Adrenal gland (tissue), 9 donors: ENCODE measurements at regions not wholly inside any gene's neighbourhood (a gene's known extent, or its start where the extent isn't known, plus 50 kb on each side); places are given as distances from the start of the nearest gene placed in this dataset.
"Not testable (repeated sequence)": the region's sequence is repeated elsewhere in the genome, so short reads cannot be mapped to it uniquely, and the experiment has no call there.

Experiments used
- DNase-seq, 7 donors: peaks; one replicate each; pipeline ENCODE4 v3.0.0-alpha.2; 2019 to 2020
- H3K27ac ChIP-seq, 5 donors: fragments of 200-600 bp; sonication (generic) in 4 of 5; 1 replicate in 3 of 5; 2 replicates in 2 of 5; pipeline versions ENCODE4 v1.5.1 to v1.8.0; 2016 to 2020; ENCODE audit warnings: mild to moderate bottlenecking in 1 of 5
- H3K27me3 ChIP-seq: fragments of 200-600 bp; 2 replicates; pipeline ENCODE4 v1.8.0; 2021
- H3K36me3 ChIP-seq, 2 donors: fragments of 200-600 bp; replicated peaks in 1 of 2; 1 replicate in 1 of 2; 2 replicates in 1 of 2; pipeline versions ENCODE4 v1.5.1 to v1.8.0; 2018 to 2022
- H3K4me1 ChIP-seq, 2 donors: fragments of 200-600 bp; replicated peaks in 1 of 2; 1 replicate in 1 of 2; 2 replicates in 1 of 2; pipeline versions ENCODE4 v1.5.1 to v1.8.0; 2018 to 2021
- H3K4me3 ChIP-seq, 4 donors: fragments of 200-600 bp; sonication (generic) in 3 of 4; one replicate each; pipeline ENCODE4 v1.5.1; 2016 to 2018
- H3K9me3 ChIP-seq, 3 donors: fragments of 200-600 bp; sonication (generic) in 1 of 3; replicated peaks in 1 of 3; 1 replicate in 2 of 3; 2 replicates in 1 of 3; pipeline versions ENCODE4 v1.5.1 to v1.8.0; 2016 to 2021
- CTCF ChIP-seq, 6 experiments: fragments of 450-650 bp in 4 of 6; fragments of 200-600 bp in 2 of 6; sonication (generic) in 1 of 6; IDR thresholded peaks; 1 replicate in 5 of 6; 2 replicates in 1 of 6; pipeline versions ENCODE4 v1.5.1 to v1.8.0; 2016 to 2021; ENCODE audit warnings: antibody characterized with exemption in 6 of 6, mild to moderate bottlenecking in 2 of 6, moderate library complexity in 1 of 6
- POLR2A ChIP-seq, 2 donors: fragments of 450-650 bp; IDR thresholded peaks; one replicate each; pipeline ENCODE4 v1.6.1; 2017; ENCODE audit warnings: antibody characterized with exemption in 2 of 2, mild to moderate bottlenecking in 2 of 2, moderate library complexity in 1 of 2
- WGBS, 4 donors: extraction: QIAGEN DNeasy Blood & Tissue Kit in 2 of 4; methylation state at CpG; one replicate each; pipeline versions ENCODE4 v1.1.5 to v1.1.7; 2013 to 2017; 5-methylcytosine and 5-hydroxymethylcytosine counted together
- intact Hi-C, 2 donors: fragments of 100-400 bp; cut with DNase I; formaldehyde crosslinking; loops; one replicate each; pipeline versions ENCODE4 v1.14.1 to v1.15.0; 2022 to 2023
- donor health status: healthy with polysubstance abuse.
- donor health status: Bipolar disorder and iron deficiency.
- donor health status: DM: yes; HTN: yes; CAD: no.
- donor health status: DM: no; HTN: no; CAD: no.
- donor health status: DM: no; HTN: no; CAD: no.

- TF ChIP-seq POLR2A (IDR thresholded peaks at IDR 0.05) = no peak
- TF ChIP-seq CTCF (IDR thresholded peaks at IDR 0.05) = no peak
- H3K36me3 ChIP-seq = no peaks in the 10 kb centered on the region
- intact Hi-C loops = no loop called here
- no peaks in the 10 kb centered on the region for H3K27me3 ChIP-seq
- H3K27ac ChIP-seq = no peak overlapping the region
- no peak for DNase-seq
- WGBS, 4 donors = 70 to 86% (median 80%) methylated on average over 2 to 5 of the region's 5 CpGs
- no peaks in the 10 kb centered on the region for H3K4me1 ChIP-seq
- no peak overlapping the region for H3K4me3 ChIP-seq
- H3K9me3 ChIP-seq = no peaks in the 10 kb centered on the region
These were observed 104.9 kb downstream of the SOX14 start for GRCh38 chr3:137869022-137869421.

GRCh38 chr3:137872589-137872988, 108.5 kb downstream of the SOX14 start:
- H3K9me3 ChIP-seq, H3K27me3 ChIP-seq, H3K27ac ChIP-seq, H3K4me1 ChIP-seq, DNase-seq, H3K4me3 ChIP-seq, H3K36me3 ChIP-seq, intact Hi-C loops: not testable (repeated sequence)
- WGBS, 4 donors = 80 to 96% (median 92%) methylated on average over 3 to 25 of the region's 25 CpGs; no CpG with 5 or more reads in 1 of the 4 donors

GRCh38 chr3:137896842-137897241, 113.1 kb upstream of the CLDN18 start:
- WGBS, 4 donors = 69 to 79% (median 75%) methylated on average over 4 to 6 of the region's 6 CpGs

GRCh38 chr3:137906985-137907649, 102.8 kb upstream of the CLDN18 start:
- Histone ChIP-seq H3K36me3 (no peaks in the 10 kb centered on the region), H3K27me3 (no peaks in the 10 kb centered on the region), H3K9me3 (no peaks in the 10 kb centered on the region), H3K4me3 (no peak overlapping the region), H3K4me1 (no peaks in the 10 kb centered on the region), H3K27ac (no peak overlapping the region)
- intact Hi-C loops = no loop called here
- TF ChIP-seq POLR2A (IDR thresholded peaks at IDR 0.05) (no peak), CTCF (IDR thresholded peaks at IDR 0.05) (no peak)
- WGBS, 4 donors = 78 to 91% (median 87%) methylated on average over 7 to 10 of the region's 10 CpGs
- DNase-seq = no peak

More at GRCh38 chr3:137896842-137897241, 113.1 kb upstream of the CLDN18 start:
- H3K36me3 ChIP-seq, DNase-seq, H3K27me3 ChIP-seq, intact Hi-C loops, H3K4me1 ChIP-seq, H3K4me3 ChIP-seq, H3K27ac ChIP-seq, H3K9me3 ChIP-seq: not testable (repeated sequence)

GRCh38 chr3:137924628-137925027, 85.3 kb upstream of the CLDN18 start:
- Histone ChIP-seq H3K4me3 (no peak overlapping the region), H3K27ac (no peak overlapping the region), H3K36me3 (no peaks in the 10 kb centered on the region), H3K27me3 (no peaks in the 10 kb centered on the region), H3K9me3 (no peaks in the 10 kb centered on the region), H3K4me1 (no peaks in the 10 kb centered on the region)
- TF ChIP-seq CTCF (IDR thresholded peaks at IDR 0.05) (no peak), POLR2A (IDR thresholded peaks at IDR 0.05) (no peak)
- WGBS, 4 donors = 68 to 83% (median 71%) methylated on average over 4 of the region's 4 CpGs
- intact Hi-C loops = no loop called here
- no peak for DNase-seq
